Thyroid gland (tissue), 4 donors: ENCODE measurements at regions not wholly inside any gene's neighbourhood (a gene's known extent, or its start where the extent isn't known, plus 50 kb on each side); places are given as distances from the start of the nearest gene placed in this dataset.

Experiments used
- DNase-seq, 2 donors: peaks; one replicate each; pipeline ENCODE4 v3.0.0-alpha.2; 2019
- H3K27ac ChIP-seq, 3 donors: fragments of 200-600 bp; sonication (generic); 1 replicate in 2 of 3; 2 replicates in 1 of 3; pipeline ENCODE4 v1.5.1; 2016 to 2019; ENCODE audit warnings: mild to moderate bottlenecking in 1 of 3, moderate library complexity in 1 of 3
- H3K27me3 ChIP-seq: fragments of 200-600 bp; sonication (generic); one replicate; pipeline ENCODE4 v1.5.1; 2019
- H3K36me3 ChIP-seq, 2 donors: fragments of 200-600 bp; sonication (generic); one replicate each; pipeline ENCODE4 v1.5.1; 2016 to 2019
- H3K4me1 ChIP-seq, 2 donors: fragments of 200-600 bp; sonication (generic); one replicate each; pipeline ENCODE4 v1.5.1; 2017 to 2019
- H3K4me3 ChIP-seq, 3 donors: fragments of 200-600 bp; sonication (generic); replicated peaks in 1 of 3; 1 replicate in 2 of 3; 2 replicates in 1 of 3; pipeline ENCODE4 v1.5.1; 2016; ENCODE audit warnings: mild to moderate bottlenecking in 1 of 3
- H3K9me3 ChIP-seq: fragments of 200-600 bp; sonication (generic); one replicate; pipeline ENCODE4 v1.5.1; 2017
- CTCF ChIP-seq, 6 experiments: fragments of 200-600 bp in 3 of 6; fragments of 450-650 bp in 3 of 6; sonication (generic) in 3 of 6; IDR thresholded peaks; one replicate each; pipeline ENCODE4 v1.5.1; 2016 to 2019; ENCODE audit warnings: antibody characterized with exemption in 6 of 6, mild to moderate bottlenecking in 2 of 6, inconsistent platforms in 1 of 6, moderate library complexity in 1 of 6
- POLR2A ChIP-seq, 2 donors: fragments of 450-650 bp; IDR thresholded peaks; one replicate each; pipeline ENCODE4 v1.6.1; 2017; ENCODE audit warnings: antibody characterized with exemption in 2 of 2, mild to moderate bottlenecking in 2 of 2, moderate library complexity in 1 of 2
- WGBS, 2 donors: methylation state at CpG; one replicate each; pipeline ENCODE4 v1.1.5; 2017; 5-methylcytosine and 5-hydroxymethylcytosine counted together
- intact Hi-C: fragments of 100-400 bp; cut with DNase I; formaldehyde crosslinking; loops from one replicate; pipeline ENCODE4 v1.15.1; 2023

GRCh38 chr4:125039550-125039949, 275.2 kb upstream of the FAT4 start:
- TF ChIP-seq POLR2A (IDR thresholded peaks at IDR 0.05): no peak
- TF ChIP-seq CTCF (IDR thresholded peaks at IDR 0.05): no peak
- Histone ChIP-seq H3K4me3 (no peak overlapping the region), H3K27ac (no peak overlapping the region), H3K36me3 (no peaks in the 10 kb centered on the region), H3K4me1 (no peaks in the 10 kb centered on the region), H3K9me3 (no peaks in the 10 kb centered on the region), H3K27me3 (no peaks in the 10 kb centered on the region)
- WGBS, 2 donors: 80 to 85% methylated on average over 5 of the region's 5 CpGs
- DNase-seq: no peak
- intact Hi-C loops: no loop called here

- no peak for TF ChIP-seq CTCF (IDR thresholded peaks at IDR 0.05)
- Histone ChIP-seq H3K27ac (no peak overlapping the region), H3K4me1 (no peaks in the 10 kb centered on the region), H3K36me3 (no peaks in the 10 kb centered on the region), H3K9me3 (no peaks in the 10 kb centered on the region), H3K27me3 (no peaks in the 10 kb centered on the region), H3K4me3 (no peak overlapping the region)
- DNase-seq: no peak
- WGBS, 2 donors: 69 to 81% methylated on average over 6 of the region's 6 CpGs
- intact Hi-C loops: no loop called here
Observed at GRCh38 chr4:125022855-125023501, 291.8 kb upstream of the FAT4 start.

- TF ChIP-seq CTCF (IDR thresholded peaks at IDR 0.05): no peak
- Histone ChIP-seq H3K4me1 (no peaks in the 10 kb centered on the region), H3K4me3 (no peak overlapping the region), H3K36me3 (no peaks in the 10 kb centered on the region), H3K27ac (no peak overlapping the region), H3K9me3 (no peaks in the 10 kb centered on the region), H3K27me3 (no peaks in the 10 kb centered on the region)
- intact Hi-C loops: no loop called here
- WGBS, 2 donors: 63 to 68% methylated on average over 1 of the region's 1 CpG
- no peak for DNase-seq
Observed at GRCh38 chr4:125021189-125021588, 293.6 kb upstream of the FAT4 start.

GRCh38 chr4:125020089-125021034, 294.4 kb upstream of the FAT4 start:
- 85 to 90% methylated on average over 2 of the region's 2 CpGs for WGBS, 2 donors
- Histone ChIP-seq H3K4me3 (no peak overlapping the region), H3K9me3 (no peaks in the 10 kb centered on the region), H3K4me1 (no peaks in the 10 kb centered on the region), H3K27ac (no peak overlapping the region), H3K27me3 (no peaks in the 10 kb centered on the region), H3K36me3 (no peaks in the 10 kb centered on the region)
- TF ChIP-seq POLR2A (IDR thresholded peaks at IDR 0.05) (no peak), CTCF (IDR thresholded peaks at IDR 0.05) (no peak)
- intact Hi-C loops: no loop called here
- no peak for DNase-seq

- intact Hi-C loops: no loop called here
- DNase-seq: no peak
- no peaks in the 10 kb centered on the region for H3K36me3 ChIP-seq
- no peaks in the 10 kb centered on the region for H3K9me3 ChIP-seq
- no peak overlapping the region for H3K4me3 ChIP-seq
- no peak overlapping the region for H3K27ac ChIP-seq
- WGBS, 2 donors: 65 to 72% methylated on average over 5 of the region's 5 CpGs
- TF ChIP-seq POLR2A (IDR thresholded peaks at IDR 0.05): no peak
- no peaks in the 10 kb centered on the region for H3K27me3 ChIP-seq
- no peaks in the 10 kb centered on the region for H3K4me1 ChIP-seq
Observed at GRCh38 chr4:125016892-125017299, 297.9 kb upstream of the FAT4 start.
